ENCODE measurements at regions not wholly inside any gene's neighbourhood (a gene's known extent, or its start where the extent isn't known, plus 50 kb on each side); places are given as distances from the start of the nearest gene placed in this dataset.

DNA sequence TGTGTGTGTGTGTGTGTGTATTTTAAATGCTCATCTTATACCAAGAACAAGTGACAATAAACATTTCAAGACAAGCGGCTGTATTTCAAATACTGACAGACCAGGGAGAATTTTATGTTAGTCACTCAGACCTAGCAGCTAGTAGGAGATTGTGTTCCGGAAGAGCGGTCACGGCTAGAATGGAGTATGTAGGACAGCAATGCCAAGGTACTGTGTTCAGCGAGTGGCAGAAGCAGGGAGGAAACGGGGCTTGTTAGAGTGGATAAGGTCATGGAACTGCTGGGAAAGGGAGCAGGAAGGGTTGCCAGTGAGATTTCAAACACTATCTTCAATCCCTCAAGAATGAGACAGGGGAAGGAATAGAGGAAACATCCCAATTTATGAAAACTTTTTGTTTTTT, 260.5 kb upstream of the PITRM1 start:
- no peak overlapping the region for H3K27ac Mint-ChIP-seq
- no peaks in the 10 kb centered on the region for H3K27me3 Mint-ChIP-seq
- H3K4me3 Mint-ChIP-seq = no peak overlapping the region
- H3K4me1 Mint-ChIP-seq = peaks cover 8% of the 10 kb centered on the region
- ATAC-seq (replicated peaks) = no peak
- no peaks in the 10 kb centered on the region for H3K36me3 Mint-ChIP-seq (ENCODE audit: low read depth)
- H3K9me3 Mint-ChIP-seq = peaks cover 8% of the 10 kb centered on the region

DNA sequence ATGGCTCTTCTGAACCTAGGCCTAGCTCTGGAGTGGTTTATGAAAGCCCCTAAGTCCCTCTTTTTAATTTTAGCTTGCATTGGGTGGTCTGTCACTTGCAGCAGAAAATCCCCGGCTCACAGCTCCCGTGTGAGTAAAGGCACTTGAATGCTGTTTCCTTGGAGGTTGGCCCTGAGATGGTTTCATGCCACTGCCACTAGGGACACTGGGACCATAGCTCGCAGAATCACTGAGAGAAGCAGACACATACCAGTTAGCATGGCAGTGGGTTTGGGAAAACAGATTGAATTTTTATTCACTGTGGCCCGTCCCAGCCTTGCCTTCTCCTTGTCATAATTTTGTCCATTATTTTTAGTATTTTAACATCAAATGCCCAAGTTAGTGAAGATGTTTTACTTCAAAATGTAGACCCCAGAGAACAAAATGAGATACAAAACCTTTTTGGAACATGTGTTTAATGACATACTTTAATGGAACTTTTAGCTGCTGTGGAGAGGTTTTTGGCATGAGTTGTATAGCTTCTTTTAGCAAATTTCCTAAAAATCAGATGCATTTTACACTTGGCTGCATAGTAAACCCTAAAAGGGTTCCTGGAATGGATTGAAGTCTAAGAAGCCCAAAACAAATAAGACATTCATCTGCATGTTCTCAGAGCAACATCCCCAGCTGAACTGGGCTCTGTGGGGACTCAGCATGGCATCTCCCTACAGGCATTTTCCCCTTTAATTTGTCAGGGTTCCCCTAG, 259.7 kb upstream of the PITRM1 start:
- H3K27me3 Mint-ChIP-seq = no peaks in the 10 kb centered on the region
- peaks cover 8% of the 10 kb centered on the region for H3K4me1 Mint-ChIP-seq
- H3K27ac Mint-ChIP-seq = no peak overlapping the region
- H3K36me3 Mint-ChIP-seq (ENCODE audit: low read depth) = no peaks in the 10 kb centered on the region
- H3K9me3 Mint-ChIP-seq = peaks cover 8% of the 10 kb centered on the region
- H3K4me3 Mint-ChIP-seq = no peak overlapping the region
- ATAC-seq (replicated peaks) = no peak

DNA sequence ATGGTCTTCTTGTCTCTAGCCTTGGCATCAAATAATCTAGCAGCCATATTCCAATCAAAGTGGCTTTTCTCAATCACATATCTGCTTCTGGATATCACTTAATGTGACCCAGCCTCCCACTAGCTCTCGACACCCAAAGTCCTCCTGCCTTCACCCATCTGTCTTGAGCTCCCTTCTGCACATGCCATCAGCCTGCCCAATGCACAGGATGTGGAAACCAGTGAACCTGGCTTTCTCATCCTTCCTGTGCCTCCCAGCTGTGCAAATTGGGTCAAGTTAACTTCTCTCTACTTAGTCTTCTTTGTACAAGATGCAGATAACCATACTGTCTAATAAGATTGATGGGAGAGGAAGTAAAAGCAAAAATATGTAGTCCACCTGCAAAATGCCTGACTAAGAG, 257.9 kb upstream of the PITRM1 start:
- Mint-ChIP-seq H3K4me3 (no peak overlapping the region), H3K9me3 (peaks cover 8% of the 10 kb centered on the region), H3K4me1 (peaks cover 8% of the 10 kb centered on the region), H3K36me3 (ENCODE audit: low read depth) (no peaks in the 10 kb centered on the region), H3K27me3 (no peaks in the 10 kb centered on the region), H3K27ac (no peak overlapping the region)
- no peak for ATAC-seq (replicated peaks)

DNA sequence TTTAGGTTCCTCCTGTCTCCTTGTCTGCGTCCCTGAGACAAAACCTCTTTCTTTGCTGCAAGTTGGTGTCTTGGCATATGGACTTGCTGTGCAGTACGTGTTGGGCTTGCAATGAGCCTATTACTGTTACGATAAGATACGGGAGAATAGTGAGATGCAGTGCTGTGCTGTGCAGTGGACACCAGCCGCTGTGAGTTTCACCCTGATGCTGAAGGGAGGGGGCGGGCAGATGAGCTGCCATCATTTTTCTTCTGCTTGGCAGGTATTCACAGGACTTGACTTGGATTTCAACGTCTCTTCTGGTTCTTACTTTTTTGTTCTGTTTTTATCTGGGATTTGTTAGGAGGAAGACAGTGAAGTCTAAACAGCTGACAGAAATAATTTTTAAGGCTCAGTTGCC, 257.1 kb upstream of the PITRM1 start:
- ATAC-seq (replicated peaks) = no peak
- no peaks in the 10 kb centered on the region for H3K36me3 Mint-ChIP-seq (ENCODE audit: low read depth)
- H3K27ac Mint-ChIP-seq = no peak overlapping the region
- peaks cover 8% of the 10 kb centered on the region for H3K9me3 Mint-ChIP-seq
- no peaks in the 10 kb centered on the region for H3K27me3 Mint-ChIP-seq
- no peak overlapping the region for H3K4me3 Mint-ChIP-seq
- peaks cover 8% of the 10 kb centered on the region for H3K4me1 Mint-ChIP-seq

DNA sequence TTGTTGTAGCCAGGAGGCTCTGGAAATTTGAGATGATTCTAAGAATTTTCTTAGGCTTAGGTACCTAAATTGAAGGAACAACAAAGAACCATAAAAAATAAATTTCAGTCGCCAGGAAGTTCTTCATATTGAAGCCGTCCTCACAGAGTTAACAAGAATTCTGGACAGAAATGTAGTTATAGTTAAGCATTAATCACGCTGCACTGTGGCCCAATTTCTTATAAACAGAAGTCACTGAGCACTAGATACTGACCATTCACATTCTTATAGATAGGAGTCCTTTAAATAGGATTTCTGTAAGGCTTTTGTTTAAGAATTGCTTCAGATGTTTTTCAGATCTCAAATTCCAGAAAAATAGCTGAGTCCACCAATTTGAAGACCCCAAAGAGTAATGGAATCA, 256.2 kb upstream of the PITRM1 start:
- no peaks in the 10 kb centered on the region for H3K27me3 Mint-ChIP-seq
- peaks cover 8% of the 10 kb centered on the region for H3K4me1 Mint-ChIP-seq
- no peak for ATAC-seq (replicated peaks)
- H3K4me3 Mint-ChIP-seq = no peak overlapping the region
- no peak overlapping the region for H3K27ac Mint-ChIP-seq
- H3K9me3 Mint-ChIP-seq = peaks cover 8% of the 10 kb centered on the region
- no peaks in the 10 kb centered on the region for H3K36me3 Mint-ChIP-seq (ENCODE audit: low read depth)

DNA sequence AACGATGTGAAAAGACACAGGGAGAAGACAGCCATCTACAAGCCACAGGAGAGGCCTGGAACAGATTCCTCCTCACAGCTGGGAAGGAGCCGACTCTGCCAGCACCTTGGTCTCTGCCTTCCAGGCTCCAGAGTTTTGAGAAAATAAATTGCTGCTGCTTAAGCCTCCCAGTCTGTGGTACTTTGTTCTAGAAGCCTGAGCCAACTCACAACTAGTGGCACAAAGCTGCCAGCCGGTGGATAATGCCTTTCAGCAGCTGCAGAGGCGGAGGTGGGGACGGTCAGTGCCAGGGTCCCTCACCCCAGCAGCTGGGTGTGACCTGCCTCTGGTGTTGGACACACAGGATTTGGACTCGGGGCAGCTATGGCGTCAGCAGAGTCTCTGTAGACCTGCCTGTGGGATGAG, 255.4 kb upstream of the PITRM1 start:
- ATAC-seq (replicated peaks) = no peak
- Mint-ChIP-seq H3K27me3 (no peaks in the 10 kb centered on the region), H3K27ac (no peak overlapping the region), H3K9me3 (peaks cover 8% of the 10 kb centered on the region), H3K4me1 (peaks cover 8% of the 10 kb centered on the region), H3K36me3 (ENCODE audit: low read depth) (no peaks in the 10 kb centered on the region), H3K4me3 (no peak overlapping the region)

DNA sequence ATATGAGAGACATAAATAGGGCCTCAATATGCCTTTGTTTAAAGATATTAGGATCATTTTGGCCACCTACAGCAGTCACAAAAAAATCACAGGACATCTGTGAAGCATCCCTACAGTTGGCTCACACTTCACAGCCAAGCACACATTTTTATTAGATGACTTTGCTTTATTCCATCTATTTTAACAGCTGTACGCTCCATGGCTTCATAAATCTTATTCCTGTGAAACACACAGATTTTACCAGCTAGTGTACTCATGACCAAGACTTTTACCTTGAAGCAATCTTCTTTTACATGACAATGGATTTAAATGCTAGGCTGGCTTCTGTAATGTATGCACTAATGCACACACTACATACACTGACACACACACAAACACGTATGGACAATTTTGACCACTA, 254.8 kb upstream of the PITRM1 start:
- Mint-ChIP-seq H3K4me1 (peaks cover 8% of the 10 kb centered on the region), H3K27ac (no peak overlapping the region), H3K27me3 (no peaks in the 10 kb centered on the region), H3K4me3 (no peak overlapping the region), H3K9me3 (peaks cover 8% of the 10 kb centered on the region), H3K36me3 (ENCODE audit: low read depth) (no peaks in the 10 kb centered on the region)
- no peak for ATAC-seq (replicated peaks)

DNA sequence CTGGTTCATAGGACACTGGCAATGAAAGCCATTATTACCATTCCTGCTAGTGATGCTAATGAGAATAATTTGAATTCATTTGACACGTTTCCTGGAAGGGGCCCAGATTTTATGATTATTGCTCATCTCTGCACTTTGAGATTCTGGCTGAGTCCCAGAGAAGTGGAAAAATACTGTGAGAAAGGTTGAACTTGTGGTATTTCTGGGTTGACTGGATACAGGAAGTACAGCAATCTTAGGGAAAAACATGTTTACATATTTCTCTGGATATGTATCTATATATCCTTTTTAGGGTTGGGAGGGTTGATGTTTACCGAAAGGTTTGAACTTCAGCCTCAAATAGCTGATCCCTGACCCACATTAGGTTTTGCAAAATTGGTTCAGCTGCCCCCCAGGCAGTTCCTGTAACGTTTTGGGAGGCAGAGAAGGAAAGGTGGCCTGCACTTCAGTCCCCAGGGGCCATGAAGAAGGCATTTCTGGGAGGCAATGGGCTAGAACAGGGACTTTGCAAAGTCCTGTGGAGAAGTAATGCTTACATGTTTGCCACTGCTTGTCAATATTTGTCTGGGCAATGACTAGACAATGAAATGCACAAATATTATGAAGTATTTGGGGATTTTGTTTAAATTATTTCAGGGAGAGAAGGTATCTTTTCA, 253.7 kb upstream of the PITRM1 start:
- Mint-ChIP-seq H3K36me3 (ENCODE audit: low read depth) (no peaks in the 10 kb centered on the region), H3K4me1 (peaks cover 13% of the 10 kb centered on the region), H3K27ac (no peak overlapping the region), H3K9me3 (peaks cover 8% of the 10 kb centered on the region), H3K4me3 (no peak overlapping the region), H3K27me3 (no peaks in the 10 kb centered on the region)
- no peak for ATAC-seq (replicated peaks)

DNA sequence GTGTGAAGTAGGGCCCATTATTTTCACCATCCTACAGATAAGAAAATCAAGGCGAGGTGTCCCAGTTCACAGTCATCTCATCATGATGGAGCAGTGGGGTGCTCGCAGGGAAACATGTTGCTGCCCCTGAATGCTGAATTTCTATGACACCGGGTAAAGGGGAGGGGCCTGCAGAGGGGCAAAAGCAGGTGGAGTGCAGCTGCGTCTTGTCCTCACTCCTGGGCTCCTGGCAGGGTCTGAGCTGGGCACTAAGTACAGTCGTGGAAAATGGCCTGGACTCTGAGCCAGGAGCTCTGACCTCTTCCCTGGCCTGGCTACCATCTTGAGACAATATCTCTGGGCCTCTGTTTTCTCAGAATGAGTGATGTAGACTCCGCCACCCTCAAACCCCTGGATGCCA, 253.1 kb upstream of the PITRM1 start:
- Mint-ChIP-seq H3K27ac (no peak overlapping the region), H3K4me1 (peaks cover 11% of the 10 kb centered on the region), H3K36me3 (ENCODE audit: low read depth) (no peaks in the 10 kb centered on the region)

DNA sequence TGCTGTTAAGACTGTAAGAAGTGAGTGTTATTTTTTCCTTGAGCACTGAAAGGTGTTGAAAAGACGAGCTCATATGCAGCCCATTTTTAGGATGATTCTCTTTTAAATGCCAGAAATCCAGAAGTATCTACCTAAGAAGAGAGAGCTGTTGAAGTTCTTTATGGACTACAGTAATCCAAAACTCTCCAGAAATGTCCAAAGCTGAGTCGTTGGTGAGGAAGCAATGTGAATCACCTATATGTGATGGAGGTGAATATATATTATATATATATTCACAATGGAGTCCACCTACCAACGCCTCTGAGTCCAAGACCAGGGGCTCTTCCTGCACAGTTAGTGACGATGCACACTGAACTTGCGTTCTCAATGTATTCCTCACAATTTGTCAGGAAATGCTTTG, 252.7 kb upstream of the PITRM1 start:
- H3K27ac Mint-ChIP-seq = no peak overlapping the region
- peaks cover 13% of the 10 kb centered on the region for H3K4me1 Mint-ChIP-seq
- H3K27me3 Mint-ChIP-seq = no peaks in the 10 kb centered on the region
- H3K36me3 Mint-ChIP-seq (ENCODE audit: low read depth) = no peaks in the 10 kb centered on the region
- no peaks in the 10 kb centered on the region for H3K9me3 Mint-ChIP-seq
- no peak overlapping the region for H3K4me3 Mint-ChIP-seq
- no peak for ATAC-seq (replicated peaks)

More for the DNA sequence above, 253.1 kb upstream of the PITRM1 start:
- ATAC-seq (replicated peaks) = no peak
- peaks cover 3% of the 10 kb centered on the region for H3K9me3 Mint-ChIP-seq
- no peaks in the 10 kb centered on the region for H3K27me3 Mint-ChIP-seq
- no peak overlapping the region for H3K4me3 Mint-ChIP-seq

DNA sequence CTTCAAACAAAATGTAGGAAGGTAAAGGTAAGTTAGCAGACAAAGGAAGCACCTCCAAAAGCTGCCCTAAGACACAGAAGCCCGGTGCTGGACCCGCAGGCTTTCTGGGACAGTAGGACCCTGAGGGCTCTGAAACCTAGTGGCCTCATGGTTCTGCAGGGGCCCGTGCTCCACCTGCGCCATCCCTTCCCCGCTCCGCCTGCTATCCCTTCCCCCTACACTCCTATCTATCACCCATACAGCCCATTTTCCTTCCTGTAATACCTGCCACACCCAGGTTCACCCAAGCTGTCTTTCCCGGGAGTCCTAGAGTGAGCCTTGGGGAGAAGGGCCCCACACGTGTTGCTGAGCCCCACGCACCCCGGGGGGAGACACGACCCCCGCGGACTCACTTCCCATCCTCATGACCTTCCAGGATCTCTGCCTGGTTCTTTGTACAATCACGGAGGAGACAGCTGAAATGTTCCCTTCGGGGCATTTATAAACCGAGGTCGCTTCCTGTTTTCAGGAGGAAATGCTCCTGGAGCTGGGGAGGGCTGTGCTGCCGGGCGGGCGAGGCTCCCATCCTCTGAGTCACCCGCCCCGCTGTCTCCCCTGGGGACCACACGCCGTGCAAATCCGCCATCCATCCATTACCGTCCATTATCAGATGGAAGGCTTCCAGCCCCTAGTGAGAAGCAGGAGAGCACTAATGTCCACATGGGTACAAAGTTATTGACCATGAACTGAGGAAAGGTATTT, 251.7 kb upstream of the PITRM1 start:
- peaks cover 21% of the 10 kb centered on the region for H3K4me1 Mint-ChIP-seq
- no peak overlapping the region for H3K4me3 Mint-ChIP-seq

DNA sequence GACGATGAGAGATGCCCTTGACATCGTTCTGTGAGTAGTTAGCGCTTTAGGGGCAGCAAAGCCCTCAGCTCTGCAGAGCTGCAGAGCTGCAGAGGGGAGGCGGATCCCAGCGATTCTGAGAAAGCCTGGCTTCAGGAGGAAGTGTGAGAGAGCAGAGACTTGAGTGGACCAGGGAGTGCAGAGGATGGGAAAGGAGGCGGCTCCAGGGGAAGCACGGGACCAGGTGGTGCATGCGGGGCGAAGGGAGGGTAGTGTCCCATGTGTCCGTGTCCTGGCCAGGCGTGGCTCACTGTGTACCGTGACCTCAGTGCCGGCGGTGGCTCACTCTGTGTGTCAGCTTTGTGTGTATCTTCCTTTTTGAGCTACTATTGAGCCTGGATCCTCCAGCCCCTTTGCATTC, 250.8 kb upstream of the PITRM1 start:
- H3K4me1 Mint-ChIP-seq = peaks cover 22% of the 10 kb centered on the region
- no peak overlapping the region for H3K4me3 Mint-ChIP-seq

More for the DNA sequence above, 251.7 kb upstream of the PITRM1 start:
- no peak for ATAC-seq (replicated peaks)
- no peak overlapping the region for H3K27ac Mint-ChIP-seq
- H3K9me3 Mint-ChIP-seq = no peaks in the 10 kb centered on the region
- no peaks in the 10 kb centered on the region for H3K36me3 Mint-ChIP-seq (ENCODE audit: low read depth)
- no peaks in the 10 kb centered on the region for H3K27me3 Mint-ChIP-seq

DNA sequence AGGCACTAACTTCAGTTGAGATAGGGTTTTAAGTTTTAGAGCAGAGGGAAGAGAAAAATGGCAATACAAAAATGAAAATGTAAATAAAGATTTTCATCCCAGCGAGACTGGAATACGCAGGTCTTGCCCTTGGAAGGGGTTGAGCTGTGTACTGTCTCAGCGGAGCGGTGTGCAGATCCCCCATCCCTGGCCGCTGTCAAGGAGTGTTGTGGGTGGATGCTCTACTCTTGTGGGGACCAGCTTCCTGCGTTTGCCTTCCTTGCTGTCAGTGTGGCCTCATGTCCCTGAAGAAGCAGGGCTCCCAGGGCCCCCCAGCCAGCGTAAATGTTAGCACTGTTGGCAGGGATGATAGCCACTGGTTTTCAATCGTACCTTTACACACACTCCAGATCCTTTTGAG, 249.7 kb upstream of the PITRM1 start:
- H3K4me3 Mint-ChIP-seq = peak overlapping the region; percentile 44
- no peaks in the 10 kb centered on the region for H3K36me3 Mint-ChIP-seq (ENCODE audit: low read depth)
- H3K27ac Mint-ChIP-seq = peak overlapping the region; percentile 39
- peaks cover 22% of the 10 kb centered on the region for H3K4me1 Mint-ChIP-seq
- H3K27me3 Mint-ChIP-seq = no peaks in the 10 kb centered on the region
- ATAC-seq (replicated peaks) = no peak
- no peaks in the 10 kb centered on the region for H3K9me3 Mint-ChIP-seq

More for the DNA sequence above, 250.8 kb upstream of the PITRM1 start:
- no peak overlapping the region for H3K27ac Mint-ChIP-seq
- ATAC-seq (replicated peaks) = no peak
- no peaks in the 10 kb centered on the region for H3K27me3 Mint-ChIP-seq
- H3K36me3 Mint-ChIP-seq (ENCODE audit: low read depth) = no peaks in the 10 kb centered on the region
- H3K9me3 Mint-ChIP-seq = no peaks in the 10 kb centered on the region

DNA sequence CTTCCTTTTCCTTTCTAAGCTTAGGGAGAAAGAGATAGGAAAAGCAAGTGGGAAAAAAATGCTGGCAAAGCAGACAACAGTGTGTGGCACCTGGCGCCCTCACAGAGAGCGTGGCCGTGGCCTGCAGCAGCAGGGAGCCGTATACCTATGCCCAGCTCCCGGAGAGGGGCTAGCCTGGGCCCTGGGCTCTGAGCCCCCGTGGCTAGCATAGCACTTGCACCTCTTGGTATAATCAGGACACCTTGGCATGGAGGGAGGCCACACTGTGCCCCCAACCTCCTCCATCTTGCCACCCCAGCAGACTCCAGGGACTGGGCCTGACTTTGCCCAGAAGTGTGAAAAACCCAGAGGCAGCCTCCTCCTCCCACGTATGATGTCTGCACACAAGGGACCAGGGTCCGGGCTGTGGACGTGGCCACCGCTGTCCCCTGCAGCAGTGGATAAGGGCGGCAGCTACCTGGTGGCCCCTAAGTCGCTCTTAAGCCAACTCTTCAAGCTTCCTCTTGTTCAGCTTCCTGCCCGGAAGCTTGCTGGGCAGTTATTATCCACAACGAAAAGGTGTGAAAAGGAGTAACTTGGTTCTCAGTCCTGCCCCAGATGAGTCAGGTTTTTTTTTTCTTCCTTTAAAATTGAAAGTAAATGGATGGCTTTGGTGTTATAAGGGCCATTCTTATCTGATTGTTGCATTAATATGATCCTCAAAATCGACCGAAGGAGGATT, 249.1 kb upstream of the PITRM1 start:
- Mint-ChIP-seq H3K27me3 (no peaks in the 10 kb centered on the region), H3K36me3 (ENCODE audit: low read depth) (no peaks in the 10 kb centered on the region), H3K4me3 (peak overlapping the region; percentile 44), H3K4me1 (peaks cover 22% of the 10 kb centered on the region), H3K27ac (peak overlapping the region; percentile 39), H3K9me3 (no peaks in the 10 kb centered on the region)
- peak; percentile 76 for ATAC-seq (replicated peaks)
